Endothelial cell of umbilical vein (primary cell): ENCODE measurements at regions not wholly inside any gene's neighbourhood (a gene's known extent, or its start where the extent isn't known, plus 50 kb on each side); places are given as distances from the start of the nearest gene placed in this dataset.

ENCODE experiments used
- BruUV-seq: library from RNA; stranded (reverse); fragments of 400-500 nt; replicated peaks from 2 replicates; lab custom pipeline; 2021; lab: Mats Ljungman, UMichigan
- CTCF ChIA-PET: fragments of 300-600, 350-600 bp; sonication (Branson Sonifier 250); formaldehyde crosslinking; loops from one replicate; lab custom pipeline; 2021; ENCODE audit warnings: antibody characterized with exemption, inconsistent platforms; lab: Charles Lee
- POLR2A ChIA-PET: fragments of 300-600, 350-600 bp; sonication (Branson Sonifier 250); formaldehyde crosslinking; loops from one replicate; lab custom pipeline; 2021; ENCODE audit warnings: antibody characterized with exemption, inconsistent platforms; lab: Charles Lee
- DNase-seq: peaks from one replicate; pipeline ENCODE4 v3.0.0-alpha.2; 2011; ENCODE audit warnings: low read depth, low spot score
- FAIRE-seq: peaks from 2 replicates; lab custom pipeline; 2011; peaks lifted over from hg19 to GRCh38; lab: Jason Lieb, UNC
- H2AFZ ChIP-seq: 2 replicates; pipeline ENCODE4 v1.6.0; 2012; ENCODE audit warnings: low read depth, low read length, control low read depth, inconsistent platforms
- H3K27ac ChIP-seq: 2 replicates; pipeline ENCODE4 v1.5.1; 2011; ENCODE audit warnings: low read depth, mild to moderate bottlenecking, control low read depth, low read length, moderate library complexity; ENCODE audit not compliant: insufficient read depth
- H3K27me3 ChIP-seq, 2 experiments: 2 replicates each; pipeline versions ENCODE4 v1.6.0 to v1.6.1; 2011; ENCODE audit warnings: low read length in 2 of 2, mixed read lengths in 1 of 2; ENCODE audit not compliant: control insufficient read depth in 2 of 2, insufficient read depth in 2 of 2
- H3K36me3 ChIP-seq, 2 experiments: 2 replicates in 1 of 2; 3 replicates in 1 of 2; pipeline ENCODE4 v1.5.1; 2011; ENCODE audit warnings: low read length in 2 of 2, mild to moderate bottlenecking in 1 of 2, moderate library complexity in 1 of 2; ENCODE audit not compliant: control insufficient read depth in 2 of 2, insufficient read depth in 2 of 2; ENCODE audit errors: extremely low read depth in 1 of 2
- H3K4me1 ChIP-seq: 3 replicates; pipeline ENCODE4 v1.5.1; 2011; ENCODE audit warnings: mild to moderate bottlenecking, low read length; ENCODE audit not compliant: control insufficient read depth, insufficient read depth; ENCODE audit errors: extremely low read depth
- H3K4me2 ChIP-seq: 2 replicates; pipeline ENCODE4 v1.6.1; 2011; ENCODE audit warnings: low read length, control low read depth, mixed read lengths; ENCODE audit not compliant: insufficient read depth
- H3K4me3 ChIP-seq, 3 experiments: fragments of 200-600 bp in 1 of 3; sonication (generic), shearing (Covaris generic) in 1 of 3; replicated peaks in 1 of 3; 2 replicates each; pipeline ENCODE4 v1.5.1; 2011 to 2016; ENCODE audit warnings: control low read depth in 3 of 3, low read length in 3 of 3, mild to moderate bottlenecking in 2 of 3, inconsistent platforms in 1 of 3, low read depth in 1 of 3, moderate library complexity in 1 of 3; ENCODE audit not compliant: insufficient read depth in 1 of 3
- H3K79me2 ChIP-seq: 2 replicates; pipeline ENCODE4 v1.6.0; 2012; ENCODE audit warnings: low read length, inconsistent platforms; ENCODE audit not compliant: control insufficient read depth, insufficient read depth
- H3K9ac ChIP-seq: replicated peaks from 2 replicates; pipeline ENCODE3; 2011; ENCODE audit warnings: low read length, control low read depth; ENCODE audit not compliant: insufficient read depth; ENCODE audit errors: extremely low read depth
- H3K9me1 ChIP-seq: replicated peaks from 3 replicates; pipeline ENCODE4 v1.6.0; 2011; ENCODE audit warnings: mild to moderate bottlenecking, low read length; ENCODE audit not compliant: control insufficient read depth, insufficient read depth; ENCODE audit errors: extremely low read depth
- H3K9me3 ChIP-seq: replicated peaks from 2 replicates; pipeline ENCODE4 v1.5.1; 2012; ENCODE audit warnings: low read length, inconsistent platforms; ENCODE audit not compliant: control insufficient read depth, insufficient read depth
- H4K20me1 ChIP-seq: replicated peaks from 2 replicates; pipeline ENCODE3; 2011; ENCODE audit warnings: mild to moderate bottlenecking, low read length; ENCODE audit not compliant: control insufficient read depth, insufficient read depth; ENCODE audit errors: extremely low read depth
- EZH2 ChIP-seq: IDR thresholded peaks from 2 replicates; pipeline ENCODE4 v1.6.1; 2012; ENCODE audit warnings: borderline replicate concordance, low read depth, mild to moderate bottlenecking, moderate library complexity, low read length, inconsistent platforms; ENCODE audit not compliant: severe bottlenecking
- POLR2A ChIP-seq: IDR thresholded peaks from 2 replicates; pipeline ENCODE4 v1.6.1; 2012; ENCODE audit warnings: low read depth, mild to moderate bottlenecking, control low read depth, low read length
- POLR2AphosphoS5 ChIP-seq: IDR thresholded peaks from 2 replicates; pipeline ENCODE4 v1.6.1; 2012; ENCODE audit warnings: low read depth, mild to moderate bottlenecking, control low read depth, low read length, moderate library complexity; ENCODE audit not compliant: insufficient read depth
- dilution Hi-C: fragments of 300-500 bp; cut with MboI; formaldehyde crosslinking; loops from one replicate; pipeline ENCODE4 v1.15.0; 2019; ENCODE audit warnings: low sequenced_read_pairs; ENCODE audit not compliant: extremely low pct_ligation_motif_present
- intact Hi-C: fragments of 100-400 bp; cut with micrococcal nuclease; formaldehyde crosslinking; loops from one replicate; pipeline ENCODE4 v1.10.0; 2022
- TF ChIP-seq, protein P1 (sequence below), 2 donors: IDR thresholded peaks; 1 replicate in 1 of 2; 2 replicates in 1 of 2; pipeline ENCODE4 v1.5.1; 2011; ENCODE audit warnings: low read length in 2 of 2, mild to moderate bottlenecking in 2 of 2, moderate library complexity in 2 of 2, control low read depth in 1 of 2, inconsistent platforms in 1 of 2, low read depth in 1 of 2; ENCODE audit not compliant: insufficient read depth in 1 of 2; ENCODE audit errors: extremely low read depth in 1 of 2
- TF ChIP-seq, protein P2 (sequence below): IDR thresholded peaks from 2 replicates; pipeline ENCODE4 v1.6.1; 2011; ENCODE audit not compliant: insufficient read depth, insufficient read length

DNA sequence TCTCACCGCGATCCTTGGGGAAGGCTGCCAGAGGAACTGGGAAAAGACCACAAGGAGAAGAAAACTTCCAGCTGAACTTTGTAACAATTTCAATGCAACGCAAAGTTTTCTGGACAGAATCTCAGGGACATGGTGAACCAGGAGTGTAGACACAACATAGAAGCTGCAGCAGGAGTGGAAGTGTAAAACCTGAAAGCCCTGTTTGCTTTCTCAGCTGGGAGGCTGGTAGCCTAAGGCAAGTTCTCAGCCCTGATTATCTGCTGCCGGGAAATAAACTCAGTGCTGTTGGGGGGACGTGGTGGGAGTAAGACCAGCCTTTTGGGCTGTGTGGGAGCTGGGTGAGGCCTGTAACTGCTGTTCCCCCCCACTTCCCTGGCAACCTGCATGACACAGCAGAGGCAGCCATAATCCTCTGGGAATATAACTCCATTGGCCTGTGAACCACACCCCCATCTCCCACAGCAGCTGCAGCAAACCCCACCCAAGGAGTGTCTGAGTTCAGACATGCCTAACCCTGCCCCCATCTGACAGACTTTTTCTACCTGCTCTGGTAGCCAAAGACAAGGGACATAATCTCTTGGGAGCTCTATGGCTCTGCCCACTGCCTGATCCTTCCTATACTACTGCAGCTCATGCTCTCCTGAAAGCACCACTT lies 106.7 kb downstream of the ZNF621 start:
- no peaks in the 10 kb centered on the region for H3K36me3 ChIP-seq
- H3K4me3 ChIP-seq, result no peak overlapping the region
- H3K4me2 ChIP-seq, result no peak overlapping the region
- H3K79me2 ChIP-seq, result no peaks in the 10 kb centered on the region
- FAIRE-seq (no peak), DNase-seq (no peak)
- BruUV-seq, result no TSS peak
- no peak for TF ChIP-seq POLR2AphosphoS5
- TF ChIP-seq, protein P1, sequence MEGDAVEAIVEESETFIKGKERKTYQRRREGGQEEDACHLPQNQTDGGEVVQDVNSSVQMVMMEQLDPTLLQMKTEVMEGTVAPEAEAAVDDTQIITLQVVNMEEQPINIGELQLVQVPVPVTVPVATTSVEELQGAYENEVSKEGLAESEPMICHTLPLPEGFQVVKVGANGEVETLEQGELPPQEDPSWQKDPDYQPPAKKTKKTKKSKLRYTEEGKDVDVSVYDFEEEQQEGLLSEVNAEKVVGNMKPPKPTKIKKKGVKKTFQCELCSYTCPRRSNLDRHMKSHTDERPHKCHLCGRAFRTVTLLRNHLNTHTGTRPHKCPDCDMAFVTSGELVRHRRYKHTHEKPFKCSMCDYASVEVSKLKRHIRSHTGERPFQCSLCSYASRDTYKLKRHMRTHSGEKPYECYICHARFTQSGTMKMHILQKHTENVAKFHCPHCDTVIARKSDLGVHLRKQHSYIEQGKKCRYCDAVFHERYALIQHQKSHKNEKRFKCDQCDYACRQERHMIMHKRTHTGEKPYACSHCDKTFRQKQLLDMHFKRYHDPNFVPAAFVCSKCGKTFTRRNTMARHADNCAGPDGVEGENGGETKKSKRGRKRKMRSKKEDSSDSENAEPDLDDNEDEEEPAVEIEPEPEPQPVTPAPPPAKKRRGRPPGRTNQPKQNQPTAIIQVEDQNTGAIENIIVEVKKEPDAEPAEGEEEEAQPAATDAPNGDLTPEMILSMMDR (IDR thresholded peaks at IDR 0.05; ENCODE audit: extremely low read depth in 1 of 2, insufficient read depth in 1 of 2, low read depth in 1 of 2, low read length in 2 of 2), result no peak
- dilution Hi-C loops (no loop called here), intact Hi-C loops (no loop called here)
- no peaks in the 10 kb centered on the region for H3K9me3 ChIP-seq
- H3K9me1 ChIP-seq, result no peaks in the 10 kb centered on the region
- no peaks in the 10 kb centered on the region for H3K27me3 ChIP-seq
- no peak overlapping the region for H3K9ac ChIP-seq
- ChIA-PET POLR2A (interaction anchor here (0.6 kb wide), 1 partner anchor 15 kb away, joined by 7 read pairs; no protein-coding TSS in a partner anchor), CTCF (no interaction called here)
- H2AFZ ChIP-seq, result no peak overlapping the region
- no peaks in the 10 kb centered on the region for H4K20me1 ChIP-seq
- no peaks in the 10 kb centered on the region for H3K4me1 ChIP-seq
- H3K27ac ChIP-seq, result no peak overlapping the region

DNA sequence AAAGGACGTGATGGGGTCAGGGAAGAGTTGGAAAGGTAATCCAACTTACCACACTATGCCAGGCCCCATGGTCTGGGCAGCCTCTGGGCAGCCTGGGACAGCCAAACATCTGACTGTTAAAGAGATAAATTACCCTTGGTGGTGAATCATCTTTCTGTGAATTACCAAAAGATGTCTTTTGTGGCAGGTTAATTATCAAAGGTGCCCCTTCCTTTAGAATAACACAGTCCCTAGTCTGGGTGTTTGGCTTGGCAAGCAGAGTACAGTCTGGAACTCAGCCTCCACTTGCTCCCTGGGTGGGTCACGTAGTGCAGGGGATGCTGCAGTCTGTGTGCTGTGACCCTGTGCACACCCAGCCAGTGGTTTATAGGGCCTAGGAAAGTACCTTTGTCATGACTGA lies 113.1 kb downstream of the ZNF621 start:
- Histone ChIP-seq H3K4me3 (no peak overlapping the region), H3K27ac (no peak overlapping the region), H3K27me3 (no peaks in the 10 kb centered on the region), H3K9ac (no peak overlapping the region), H3K4me1 (no peaks in the 10 kb centered on the region), H3K4me2 (no peak overlapping the region), H4K20me1 (no peaks in the 10 kb centered on the region), H2AFZ (no peak overlapping the region), H3K79me2 (no peaks in the 10 kb centered on the region), H3K9me3 (no peaks in the 10 kb centered on the region), H3K9me1 (no peaks in the 10 kb centered on the region), H3K36me3 (no peaks in the 10 kb centered on the region)
- TF ChIP-seq, protein P2, sequence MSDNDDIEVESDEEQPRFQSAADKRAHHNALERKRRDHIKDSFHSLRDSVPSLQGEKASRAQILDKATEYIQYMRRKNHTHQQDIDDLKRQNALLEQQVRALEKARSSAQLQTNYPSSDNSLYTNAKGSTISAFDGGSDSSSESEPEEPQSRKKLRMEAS, result no peak
- TF ChIP-seq POLR2AphosphoS5 (no peak), EZH2 (no peak), POLR2A (no peak)
- TF ChIP-seq, protein P1 (IDR thresholded peaks at IDR 0.05; ENCODE audit: extremely low read depth in 1 of 2, insufficient read depth in 1 of 2, low read depth in 1 of 2, low read length in 2 of 2), result no peak
- BruUV-seq, result no TSS peak
- no peak for FAIRE-seq
- ChIA-PET CTCF (no interaction called here), POLR2A (no interaction called here)
- intact Hi-C loops, result no loop called here
- DNase-seq, result no peak
- dilution Hi-C loops, result no loop called here
